ENCODE measurements at regions not wholly inside any gene's neighbourhood (a gene's known extent, or its start where the extent isn't known, plus 50 kb on each side); places are given as distances from the start of the nearest gene placed in this dataset.

- TF ChIP-seq RAD21 (IDR thresholded peaks at IDR 0.05; ENCODE audit: low read depth): no peak
- TF ChIP-seq EP300 (IDR thresholded peaks at IDR 0.05; ENCODE audit: borderline replicate concordance): no peak
- TF ChIP-seq FOXM1 (IDR thresholded peaks at IDR 0.05; ENCODE audit: borderline replicate concordance, low read depth): no peak
- TF ChIP-seq CEBPB (IDR thresholded peaks at IDR 0.05): no peak
- TF ChIP-seq YY1 (IDR thresholded peaks at IDR 0.05; ENCODE audit: low read depth): no peak
- TF ChIP-seq TAF1 (IDR thresholded peaks at IDR 0.05; ENCODE audit: low read depth): no peak
- TF ChIP-seq EGR1 (IDR thresholded peaks at IDR 0.05): no peak
- TF ChIP-seq REST (IDR thresholded peaks at IDR 0.05; ENCODE audit: low read depth): no peak
- no peak for TF ChIP-seq TEAD4 (IDR thresholded peaks at IDR 0.05)
- TF ChIP-seq TCF12 (IDR thresholded peaks at IDR 0.05; ENCODE audit: low read depth): no peak
Observed at GRCh38 chr6:106746652-106747051, 117.3 kb downstream of the QRSL1 start.

Data from Ishikawa (cell line).